Trophoblast cell (in vitro differentiated cells and primary cell): ENCODE measurements at regions not wholly inside any gene's neighbourhood (a gene's known extent, or its start where the extent isn't known, plus 50 kb on each side); places are given as distances from the start of the nearest gene placed in this dataset.

Source experiments
- DNase-seq, 2 donors: peaks; one replicate each; pipeline ENCODE4 v3.0.0-alpha.2; 2016
- H2AFZ ChIP-seq: 2 replicates; pipeline ENCODE4 v1.6.1; 2013; ENCODE audit warnings: low read length, moderate library complexity, mild to moderate bottlenecking; ENCODE audit not compliant: insufficient read depth, poor library complexity
- H2AK5ac ChIP-seq: 2 replicates; pipeline ENCODE4 v1.6.1; 2013; ENCODE audit warnings: mild to moderate bottlenecking, low read length
- H2BK120ac ChIP-seq: 2 replicates; pipeline ENCODE4 v1.6.1; 2013; ENCODE audit warnings: low read length, mild to moderate bottlenecking, moderate library complexity; ENCODE audit not compliant: insufficient read depth, poor library complexity
- H2BK12ac ChIP-seq: 2 replicates; pipeline ENCODE4 v1.6.1; 2013; ENCODE audit warnings: mild to moderate bottlenecking, low read length, moderate library complexity
- H2BK5ac ChIP-seq: 2 replicates; pipeline ENCODE4 v1.6.1; 2013; ENCODE audit warnings: low read length, low read depth, moderate library complexity, mild to moderate bottlenecking; ENCODE audit not compliant: poor library complexity
- H3K14ac ChIP-seq: 2 replicates; pipeline ENCODE4 v1.6.1; 2013; ENCODE audit warnings: mild to moderate bottlenecking, low read length
- H3K18ac ChIP-seq: 2 replicates; pipeline ENCODE4 v1.6.1; 2013; ENCODE audit warnings: mild to moderate bottlenecking, low read length
- H3K23ac ChIP-seq: 2 replicates; pipeline ENCODE4 v1.6.1; 2013; ENCODE audit warnings: low read length
- H3K27ac ChIP-seq: 2 replicates; pipeline ENCODE4 v1.5.1; 2013; ENCODE audit warnings: low read depth, mild to moderate bottlenecking, inconsistent platforms, low read length, moderate library complexity
- H3K27me3 ChIP-seq: 2 replicates; pipeline ENCODE4 v1.6.1; 2013; ENCODE audit warnings: inconsistent platforms, mild to moderate bottlenecking, low read length, moderate library complexity; ENCODE audit not compliant: insufficient read depth
- H3K36me3 ChIP-seq, 2 experiments: 1 replicate in 1 of 2; 2 replicates in 1 of 2; pipeline ENCODE4 v1.6.1; 2013; ENCODE audit warnings: low read length in 2 of 2, mild to moderate bottlenecking in 2 of 2, moderate library complexity in 1 of 2; ENCODE audit not compliant: insufficient read depth in 2 of 2, control insufficient read depth in 1 of 2
- H3K4ac ChIP-seq: 2 replicates; pipeline ENCODE4 v1.6.1; 2013; ENCODE audit warnings: low read depth, mild to moderate bottlenecking, low read length, moderate library complexity
- H3K4me1 ChIP-seq, 2 experiments: 1 replicate in 1 of 2; 2 replicates in 1 of 2; pipeline ENCODE4 v1.6.1; 2013; ENCODE audit warnings: low read length in 2 of 2, mild to moderate bottlenecking in 2 of 2, moderate library complexity in 1 of 2; ENCODE audit not compliant: insufficient read depth in 2 of 2, control insufficient read depth in 1 of 2
- H3K4me2 ChIP-seq: 2 replicates; pipeline ENCODE4 v1.6.1; 2013; ENCODE audit warnings: inconsistent platforms, mild to moderate bottlenecking, low read length, moderate library complexity
- H3K4me3 ChIP-seq: 2 replicates; pipeline ENCODE4 v1.5.1; 2013; ENCODE audit warnings: mild to moderate bottlenecking, low read depth, low read length, inconsistent platforms
- H3K79me1 ChIP-seq: one replicate; pipeline ENCODE4 v1.6.1; 2013; ENCODE audit warnings: low read length
- H3K79me2 ChIP-seq: 2 replicates; pipeline ENCODE4 v1.6.1; 2013; ENCODE audit warnings: low read length, mild to moderate bottlenecking; ENCODE audit not compliant: control insufficient read depth, insufficient read depth, poor library complexity
- H3K9ac ChIP-seq: 2 replicates; pipeline ENCODE4 v1.6.1; 2013; ENCODE audit warnings: mild to moderate bottlenecking, low read length
- H3K9me3 ChIP-seq: 2 replicates; pipeline ENCODE4 v1.6.1; 2013; ENCODE audit warnings: low read depth, mild to moderate bottlenecking, control low read depth, inconsistent platforms, low read length; ENCODE audit not compliant: insufficient read depth
- H4K12ac ChIP-seq: 2 replicates; pipeline ENCODE4 v1.6.1; 2013; ENCODE audit warnings: low read depth, mild to moderate bottlenecking, low read length, moderate library complexity
- H4K8ac ChIP-seq: 2 replicates; pipeline ENCODE4 v1.6.1; 2013; ENCODE audit warnings: low read depth, mild to moderate bottlenecking, low read length, moderate library complexity
- H4K91ac ChIP-seq: one replicate; pipeline ENCODE4 v1.6.1; 2013; ENCODE audit warnings: low read depth, mild to moderate bottlenecking, low read length, moderate library complexity
- WGBS: extraction: QIAGEN DNeasy Blood & Tissue Kit; methylation state at CpG from one replicate; pipeline ENCODE4 v1.1.7; 2013; ENCODE audit warnings: missing lambda C conversion rate; ENCODE audit not compliant: insufficient read length, insufficient coverage; ENCODE audit errors: extremely low coverage; 5-methylcytosine and 5-hydroxymethylcytosine counted together

- Histone ChIP-seq H4K8ac (no peak overlapping the region), H2BK120ac (no peak overlapping the region), H3K18ac (no peak overlapping the region), H3K4me3 (no peak overlapping the region), H2AFZ (no peak overlapping the region), H4K91ac (no peak overlapping the region), H3K27ac (no peak overlapping the region), H3K79me2 (no peaks in the 10 kb centered on the region), H3K9ac (no peak overlapping the region), H4K12ac (no peak overlapping the region), H3K79me1 (no peaks in the 10 kb centered on the region), H3K14ac (no peak overlapping the region), H3K9me3 (no peaks in the 10 kb centered on the region), H3K23ac (no peak overlapping the region), H3K4ac (no peak overlapping the region), H3K36me3 (no peaks in the 10 kb centered on the region), H2BK5ac (no peak overlapping the region), H2BK12ac (no peak overlapping the region), H3K27me3 (no peaks in the 10 kb centered on the region), H3K4me1 (no peaks in the 10 kb centered on the region), H3K4me2 (no peak overlapping the region), H2AK5ac (no peak overlapping the region)
- WGBS = no CpG with 5 or more reads among the region's 1 CpG
- DNase-seq = no peak
Observed at GRCh38 chr4:123997776-123998449, 601.3 kb downstream of the SPRY1 start.

GRCh38 chr4:124000233-124000632, 603.6 kb downstream of the SPRY1 start:
- Histone ChIP-seq H3K9me3 (no peaks in the 10 kb centered on the region), H2BK120ac (no peak overlapping the region), H2AFZ (no peak overlapping the region), H3K9ac (no peak overlapping the region), H3K4ac (no peak overlapping the region), H2AK5ac (no peak overlapping the region), H3K4me2 (no peak overlapping the region), H3K23ac (no peak overlapping the region), H3K79me1 (no peaks in the 10 kb centered on the region), H3K4me1 (no peaks in the 10 kb centered on the region), H3K36me3 (no peaks in the 10 kb centered on the region), H4K12ac (no peak overlapping the region), H4K8ac (no peak overlapping the region), H2BK12ac (no peak overlapping the region), H3K14ac (no peak overlapping the region), H3K18ac (no peak overlapping the region), H3K79me2 (no peaks in the 10 kb centered on the region), H3K4me3 (no peak overlapping the region), H4K91ac (no peak overlapping the region), H3K27me3 (no peaks in the 10 kb centered on the region), H3K27ac (no peak overlapping the region), H2BK5ac (no peak overlapping the region)
- DNase-seq = no peak
- WGBS = no CpG with 5 or more reads among the region's 2 CpGs

- no peak overlapping the region for H3K23ac ChIP-seq
- no peak overlapping the region for H3K4me3 ChIP-seq
- no peak overlapping the region for H4K12ac ChIP-seq
- no peak overlapping the region for H3K27ac ChIP-seq
- no peak overlapping the region for H3K4ac ChIP-seq
- H3K27me3 ChIP-seq = no peaks in the 10 kb centered on the region
- no peaks in the 10 kb centered on the region for H3K36me3 ChIP-seq
- H3K9ac ChIP-seq = no peak overlapping the region
- no peak overlapping the region for H4K8ac ChIP-seq
- H3K18ac ChIP-seq = no peak overlapping the region
- H3K14ac ChIP-seq = no peak overlapping the region
- peak overlapping the region; percentile 80 for H2BK12ac ChIP-seq
- no peak overlapping the region for H2BK120ac ChIP-seq
- no peaks in the 10 kb centered on the region for H3K79me2 ChIP-seq
- no CpG with 5 or more reads among the region's 1 CpG for WGBS
- no peak overlapping the region for H2BK5ac ChIP-seq
- peaks cover 4% of the 10 kb centered on the region for H3K79me1 ChIP-seq
- H4K91ac ChIP-seq = no peak overlapping the region
- DNase-seq = no peak
- no peak overlapping the region for H3K4me2 ChIP-seq
- H3K4me1 ChIP-seq = peaks cover 0 to 2% of the 10 kb centered on the region in 2 experiments
- no peaks in the 10 kb centered on the region for H3K9me3 ChIP-seq
- H2AK5ac ChIP-seq = no peak overlapping the region
- no peak overlapping the region for H2AFZ ChIP-seq
Observed at GRCh38 chr4:124015766-124016165, 619.2 kb downstream of the SPRY1 start.

GRCh38 chr4:124017185-124017785, 620.7 kb downstream of the SPRY1 start:
- no CpG with 5 or more reads among the region's 8 CpGs for WGBS

More at GRCh38 chr4:124017185-124017785, 620.7 kb downstream of the SPRY1 start:
- no peak overlapping the region for H4K12ac ChIP-seq
- H2AK5ac ChIP-seq = no peak overlapping the region
- H3K36me3 ChIP-seq = no peaks in the 10 kb centered on the region
- no peak overlapping the region for H4K8ac ChIP-seq
- no peak overlapping the region for H2AFZ ChIP-seq
- no peak overlapping the region for H2BK5ac ChIP-seq
- no peak overlapping the region for H3K23ac ChIP-seq
- H3K4ac ChIP-seq = no peak overlapping the region
- H3K18ac ChIP-seq = no peak overlapping the region
- H3K4me1 ChIP-seq = peaks cover 0 to 2% of the 10 kb centered on the region in 2 experiments
- no peak overlapping the region for H3K9ac ChIP-seq
- no peak overlapping the region for H3K4me3 ChIP-seq
- no peaks in the 10 kb centered on the region for H3K27me3 ChIP-seq
- peaks cover 6% of the 10 kb centered on the region for H3K79me1 ChIP-seq
- no peak overlapping the region for H3K27ac ChIP-seq
- no peak overlapping the region for H2BK120ac ChIP-seq
- H3K79me2 ChIP-seq = no peaks in the 10 kb centered on the region
- peak overlapping the region; percentile 79 for H2BK12ac ChIP-seq
- H3K9me3 ChIP-seq = no peaks in the 10 kb centered on the region
- no peak for DNase-seq
- no peak overlapping the region for H4K91ac ChIP-seq
- H3K4me2 ChIP-seq = no peak overlapping the region
- H3K14ac ChIP-seq = no peak overlapping the region
